HCT116 (cell line): ENCODE measurements at regions not wholly inside any gene's neighbourhood (a gene's known extent, or its start where the extent isn't known, plus 50 kb on each side); places are given as distances from the start of the nearest gene placed in this dataset.

Experiments
- ATAC-seq: fragments of 200-7000 bp; cut with Tn5 transposase; 2 replicates; pipeline ENCODE4 v1.9.1; 2020; ENCODE audit warnings: mild to moderate bottlenecking, moderate library complexity
- BruUV-seq: library from RNA; stranded (reverse); fragments of 400-500 nt; replicated peaks from 2 replicates; lab custom pipeline; 2021; lab: Mats Ljungman, UMichigan
- CTCF ChIA-PET: fragments of 300-600 bp; sonication (Branson Sonifier 250); formaldehyde crosslinking; loops from one replicate; lab custom pipeline; 2021; ENCODE audit warnings: antibody characterized with exemption; lab: Charles Lee
- POLR2A ChIA-PET: fragments of 300-600, 350-600 bp; sonication (Branson Sonifier 250); formaldehyde crosslinking; loops from one replicate; lab custom pipeline; 2021; ENCODE audit warnings: antibody characterized with exemption; lab: Charles Lee
- RAD21 ChIA-PET, 2 experiments: fragments of 300-600 bp; sonication (Branson Sonifier 250); formaldehyde crosslinking; loops; one replicate each; lab custom pipeline; 2023; ENCODE audit warnings: low total read pairs in 2 of 2; ENCODE audit not compliant: uncharacterized antibody in 2 of 2, unreplicated experiment in 2 of 2, low non-redundant PET in 1 of 2; lab: Charles Lee
- DNase-seq: peaks from one replicate; pipeline ENCODE4 v3.0.0-alpha.2; 2010; ENCODE audit warnings: low read depth, low spot score
- H2AFZ ChIP-seq: fragments of 200-600 bp; shearing (Covaris generic), sonication (generic); 2 replicates; pipeline ENCODE4 v1.6.1; 2017; ENCODE audit warnings: low read depth, mixed run types, mixed read lengths, antibody characterized with exemption, low read length; ENCODE audit not compliant: poor library complexity, severe bottlenecking
- H3K27ac ChIP-seq: 2 replicates; pipeline ENCODE4 v1.5.1; 2012; ENCODE audit warnings: low read depth, low read length
- H3K27me3 ChIP-seq: fragments of 200-600 bp; sonication (generic); 2 replicates; pipeline ENCODE4 v1.6.1; 2016; ENCODE audit warnings: mixed run types, low read length, mixed read lengths; ENCODE audit not compliant: insufficient read depth
- H3K36me3 ChIP-seq, 2 experiments: fragments of 200-500 bp in 1 of 2; fragments of 200-600 bp in 1 of 2; sonication (Bioruptor generic) in 1 of 2; sonication (generic) in 1 of 2; 2 replicates each; pipeline versions ENCODE4 v1.5.1 to v1.6.1; 2014 to 2016; ENCODE audit warnings: low read length in 2 of 2, inconsistent platforms in 1 of 2, mixed read lengths in 1 of 2, mixed run types in 1 of 2; ENCODE audit not compliant: insufficient read depth in 2 of 2, control insufficient read depth in 1 of 2
- H3K4me1 ChIP-seq, 2 experiments: fragments of 200-600 bp in 1 of 2; sonication (generic) in 1 of 2; 2 replicates each; pipeline versions ENCODE4 v1.5.1 to v1.6.1; 2012 to 2017; ENCODE audit warnings: low read length in 2 of 2, inconsistent platforms in 1 of 2, mild to moderate bottlenecking in 1 of 2, mixed read lengths in 1 of 2, mixed run types in 1 of 2, moderate library complexity in 1 of 2; ENCODE audit not compliant: insufficient read depth in 2 of 2, control insufficient read depth in 1 of 2
- H3K4me2 ChIP-seq: fragments of 200-600 bp; sonication (generic); 2 replicates; pipeline ENCODE4 v1.6.1; 2017; ENCODE audit warnings: mixed run types, low read length, mixed read lengths
- H3K4me3 ChIP-seq, 2 experiments: fragments of 200-600 bp in 1 of 2; sonication (generic) in 1 of 2; replicated peaks in 1 of 2; 2 replicates each; pipeline ENCODE4 v1.5.1; 2011 to 2016; ENCODE audit warnings: low read length in 2 of 2, control low read depth in 1 of 2, low read depth in 1 of 2, mild to moderate bottlenecking in 1 of 2, mixed read lengths in 1 of 2, mixed run types in 1 of 2
- H3K79me2 ChIP-seq: fragments of 200-600 bp; sonication (generic); 2 replicates; pipeline ENCODE4 v1.6.1; 2017; ENCODE audit warnings: mild to moderate bottlenecking, mixed run types, low read length, moderate library complexity, mixed read lengths; ENCODE audit not compliant: insufficient read depth
- H3K9ac ChIP-seq: fragments of 200-600 bp; sonication (generic); 2 replicates; pipeline ENCODE4 v1.6.1; 2016; ENCODE audit warnings: low read length, mixed read lengths
- H3K9me2 ChIP-seq: fragments of 200-600 bp; sonication (generic), shearing (Covaris generic); 2 replicates; pipeline ENCODE4 v1.6.1; 2017; ENCODE audit warnings: mixed run types, mild to moderate bottlenecking, moderate library complexity; ENCODE audit not compliant: insufficient read depth
- H3K9me3 ChIP-seq, 2 experiments: fragments of 200-500 bp in 1 of 2; fragments of 200-600 bp in 1 of 2; sonication (Bioruptor generic) in 1 of 2; sonication (generic) in 1 of 2; 2 replicates each; pipeline ENCODE4 v1.6.1; 2014 to 2017; ENCODE audit warnings: low read length in 2 of 2, mixed read lengths in 2 of 2, inconsistent platforms in 1 of 2, low read depth in 1 of 2, mild to moderate bottlenecking in 1 of 2, mixed run types in 1 of 2, moderate library complexity in 1 of 2; ENCODE audit not compliant: control insufficient read depth in 1 of 2, insufficient read depth in 1 of 2
- H4K20me1 ChIP-seq: fragments of 200-600 bp; sonication (generic), shearing (Covaris generic); 2 replicates; pipeline ENCODE4 v1.6.1; 2017; ENCODE audit warnings: mixed run types, mild to moderate bottlenecking, moderate library complexity; ENCODE audit not compliant: insufficient read depth
- ATF3 ChIP-seq: IDR thresholded peaks from 2 replicates; pipeline ENCODE4 v1.6.1; 2012
- CEBPB ChIP-seq: IDR thresholded peaks from 2 replicates; pipeline ENCODE4 v1.6.1; 2012; ENCODE audit warnings: low read depth
- EGR1 ChIP-seq: IDR thresholded peaks from 2 replicates; pipeline ENCODE4 v1.6.1; 2012; ENCODE audit warnings: low read depth
- EZH2 ChIP-seq: fragments of 200-600 bp; sonication (generic); IDR thresholded peaks from 2 replicates; pipeline ENCODE4 v1.6.1; 2017; ENCODE audit warnings: antibody characterized with exemption, mixed run types
- FOSL1 ChIP-seq: IDR thresholded peaks from 2 replicates; pipeline ENCODE4 v1.6.1; 2012; ENCODE audit warnings: low read depth
- SIN3A ChIP-seq: IDR thresholded peaks from 2 replicates; pipeline ENCODE4 v1.6.1; 2012; ENCODE audit warnings: low read depth
- SP1 ChIP-seq: IDR thresholded peaks from 2 replicates; pipeline ENCODE4 v1.6.1; 2012; ENCODE audit warnings: low read depth
- ZFX ChIP-seq: fragments of 450-650 bp; IDR thresholded peaks from 2 replicates; pipeline ENCODE4 v1.6.1; 2017
- intact Hi-C: fragments of 100-400 bp; cut with micrococcal nuclease; formaldehyde crosslinking; loops from 2 replicates; pipeline ENCODE4 v1.10.0; 2022
- TF ChIP-seq, protein P1 (sequence below): IDR thresholded peaks from 2 replicates; pipeline ENCODE4 v1.6.1; 2011; ENCODE audit warnings: mild to moderate bottlenecking, low read length, moderate library complexity; ENCODE audit not compliant: insufficient replicate concordance; ENCODE audit errors: extremely low read depth
- TF ChIP-seq, protein P2 (sequence below): IDR thresholded peaks from 2 replicates; pipeline ENCODE4 v1.6.1; 2012; ENCODE audit warnings: low read depth

DNA sequence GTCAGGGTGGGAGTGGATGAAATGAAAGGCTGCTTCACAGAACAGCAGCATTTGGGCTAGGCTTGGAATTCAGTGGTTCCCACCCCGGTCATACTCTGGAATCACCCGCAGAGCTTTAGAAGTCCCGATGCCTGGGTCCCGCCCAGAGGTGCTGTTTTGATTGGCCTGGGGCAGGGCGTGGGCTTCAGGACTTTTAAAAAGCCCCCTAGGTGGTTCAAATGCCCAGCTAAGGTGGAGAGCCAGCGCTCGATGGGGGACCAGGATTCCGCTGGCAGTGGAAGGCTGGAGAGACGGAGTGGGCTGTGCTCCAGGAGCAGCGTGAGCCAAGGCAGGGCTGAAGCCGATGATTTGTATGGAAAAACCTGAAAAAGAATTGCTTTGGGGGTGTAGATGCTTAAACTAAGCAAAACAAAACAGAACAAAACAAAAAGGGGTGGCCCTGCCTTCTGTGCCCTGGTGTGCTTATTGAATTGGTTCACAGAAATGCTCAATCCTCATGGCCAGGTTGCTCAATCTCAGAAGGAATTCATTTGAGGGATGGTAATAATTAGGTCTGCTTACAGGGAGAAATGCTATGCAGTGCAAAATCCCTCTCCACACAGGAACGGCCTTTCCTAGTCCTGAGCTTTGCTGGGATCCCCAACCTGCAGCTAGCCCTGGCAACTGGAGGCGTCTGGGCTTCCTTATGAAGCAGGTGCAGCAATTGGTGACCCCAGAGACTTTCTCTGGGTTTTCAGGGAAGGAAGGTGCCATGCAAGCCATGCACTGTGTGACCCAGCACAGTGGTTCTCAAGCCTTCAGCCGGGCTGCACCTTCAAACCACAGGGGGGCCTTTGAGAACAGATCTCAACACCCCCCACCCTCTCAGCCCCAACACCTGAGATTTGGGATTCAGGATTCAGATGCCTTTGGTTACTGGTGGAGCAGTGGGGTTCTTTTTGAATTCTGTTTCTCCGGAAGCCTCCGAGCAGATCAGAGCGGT, 174.0 kb upstream of the ZNF618 start:
- DNase-seq: no peak
- Histone ChIP-seq H4K20me1 (no peaks in the 10 kb centered on the region), H3K9me3 (no peaks in the 10 kb centered on the region), H3K27ac (no peak overlapping the region), H3K4me3 (no peak overlapping the region), H2AFZ (no peak overlapping the region), H3K9me2 (no peaks in the 10 kb centered on the region), H3K27me3 (no peaks in the 10 kb centered on the region), H3K36me3 (no peaks in the 10 kb centered on the region), H3K79me2 (no peaks in the 10 kb centered on the region), H3K9ac (no peak overlapping the region), H3K4me2 (no peak overlapping the region), H3K4me1 (no peaks in the 10 kb centered on the region)
- POLR2A ChIA-PET: no interaction called here
- RAD21 ChIA-PET: no interaction called here
- intact Hi-C loops: no loop called here
- CTCF ChIA-PET: no interaction called here
- ATAC-seq: no peak
- BruUV-seq: no TSS peak
- TF ChIP-seq ATF3 (no peak), EGR1 (no peak), FOSL1 (no peak), ZFX (no peak), SP1 (no peak)

GRCh38 chr9:113705306-113705927, 170.7 kb upstream of the ZNF618 start:
- intact Hi-C loops: no loop called here
- no peak overlapping the region for H3K27ac ChIP-seq
- no peak overlapping the region for H2AFZ ChIP-seq
- BruUV-seq: no TSS peak
- peaks cover 0 to 8% of the 10 kb centered on the region in 2 experiments; a peak in 1 of 4 replicates for H3K9me3 ChIP-seq
- H3K4me1 ChIP-seq: no peaks in the 10 kb centered on the region
- DNase-seq (no peak), ATAC-seq (no peak)
- POLR2A ChIA-PET: no interaction called here
- H4K20me1 ChIP-seq: no peaks in the 10 kb centered on the region
- CTCF ChIA-PET: interaction anchor here (0.7 to 1.0 kb wide), 2 partner anchors 23 to 44 kb away, joined by 3 read pairs; no protein-coding TSS in a partner anchor
- no peaks in the 10 kb centered on the region for H3K9me2 ChIP-seq
- TF ChIP-seq SP1: no peak
- TF ChIP-seq, protein P1, sequence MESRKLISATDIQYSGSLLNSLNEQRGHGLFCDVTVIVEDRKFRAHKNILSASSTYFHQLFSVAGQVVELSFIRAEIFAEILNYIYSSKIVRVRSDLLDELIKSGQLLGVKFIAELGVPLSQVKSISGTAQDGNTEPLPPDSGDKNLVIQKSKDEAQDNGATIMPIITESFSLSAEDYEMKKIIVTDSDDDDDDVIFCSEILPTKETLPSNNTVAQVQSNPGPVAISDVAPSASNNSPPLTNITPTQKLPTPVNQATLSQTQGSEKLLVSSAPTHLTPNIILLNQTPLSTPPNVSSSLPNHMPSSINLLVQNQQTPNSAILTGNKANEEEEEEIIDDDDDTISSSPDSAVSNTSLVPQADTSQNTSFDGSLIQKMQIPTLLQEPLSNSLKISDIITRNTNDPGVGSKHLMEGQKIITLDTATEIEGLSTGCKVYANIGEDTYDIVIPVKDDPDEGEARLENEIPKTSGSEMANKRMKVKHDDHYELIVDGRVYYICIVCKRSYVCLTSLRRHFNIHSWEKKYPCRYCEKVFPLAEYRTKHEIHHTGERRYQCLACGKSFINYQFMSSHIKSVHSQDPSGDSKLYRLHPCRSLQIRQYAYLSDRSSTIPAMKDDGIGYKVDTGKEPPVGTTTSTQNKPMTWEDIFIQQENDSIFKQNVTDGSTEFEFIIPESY: no peak
- no peak for TF ChIP-seq FOSL1
- no peak for TF ChIP-seq EZH2
- TF ChIP-seq, protein P2, sequence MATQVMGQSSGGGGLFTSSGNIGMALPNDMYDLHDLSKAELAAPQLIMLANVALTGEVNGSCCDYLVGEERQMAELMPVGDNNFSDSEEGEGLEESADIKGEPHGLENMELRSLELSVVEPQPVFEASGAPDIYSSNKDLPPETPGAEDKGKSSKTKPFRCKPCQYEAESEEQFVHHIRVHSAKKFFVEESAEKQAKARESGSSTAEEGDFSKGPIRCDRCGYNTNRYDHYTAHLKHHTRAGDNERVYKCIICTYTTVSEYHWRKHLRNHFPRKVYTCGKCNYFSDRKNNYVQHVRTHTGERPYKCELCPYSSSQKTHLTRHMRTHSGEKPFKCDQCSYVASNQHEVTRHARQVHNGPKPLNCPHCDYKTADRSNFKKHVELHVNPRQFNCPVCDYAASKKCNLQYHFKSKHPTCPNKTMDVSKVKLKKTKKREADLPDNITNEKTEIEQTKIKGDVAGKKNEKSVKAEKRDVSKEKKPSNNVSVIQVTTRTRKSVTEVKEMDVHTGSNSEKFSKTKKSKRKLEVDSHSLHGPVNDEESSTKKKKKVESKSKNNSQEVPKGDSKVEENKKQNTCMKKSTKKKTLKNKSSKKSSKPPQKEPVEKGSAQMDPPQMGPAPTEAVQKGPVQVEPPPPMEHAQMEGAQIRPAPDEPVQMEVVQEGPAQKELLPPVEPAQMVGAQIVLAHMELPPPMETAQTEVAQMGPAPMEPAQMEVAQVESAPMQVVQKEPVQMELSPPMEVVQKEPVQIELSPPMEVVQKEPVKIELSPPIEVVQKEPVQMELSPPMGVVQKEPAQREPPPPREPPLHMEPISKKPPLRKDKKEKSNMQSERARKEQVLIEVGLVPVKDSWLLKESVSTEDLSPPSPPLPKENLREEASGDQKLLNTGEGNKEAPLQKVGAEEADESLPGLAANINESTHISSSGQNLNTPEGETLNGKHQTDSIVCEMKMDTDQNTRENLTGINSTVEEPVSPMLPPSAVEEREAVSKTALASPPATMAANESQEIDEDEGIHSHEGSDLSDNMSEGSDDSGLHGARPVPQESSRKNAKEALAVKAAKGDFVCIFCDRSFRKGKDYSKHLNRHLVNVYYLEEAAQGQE: no peak
- no peak for TF ChIP-seq ATF3
- TF ChIP-seq SIN3A: no peak
- no peak for TF ChIP-seq CEBPB
- no peak overlapping the region for H3K4me2 ChIP-seq
- RAD21 ChIA-PET: no interaction called here
- no peaks in the 10 kb centered on the region for H3K36me3 ChIP-seq
- no peak overlapping the region for H3K4me3 ChIP-seq
- no peak overlapping the region for H3K9ac ChIP-seq
- H3K79me2 ChIP-seq: no peaks in the 10 kb centered on the region
- no peaks in the 10 kb centered on the region for H3K27me3 ChIP-seq
